HG03575 (cell line): ENCODE measurements at regions not wholly inside any gene's neighbourhood (a gene's known extent, or its start where the extent isn't known, plus 50 kb on each side); places are given as distances from the start of the nearest gene placed in this dataset.

ENCODE experiments used
- ATAC-seq: cut with Tn5 transposase; IDR thresholded peaks from one replicate; pipeline ENCODE4 v1.9.1; 2021; ENCODE audit not compliant: unreplicated experiment, insufficient number of reproducible peaks, low FRiP score; ENCODE audit errors: extremely low read depth

- no peak for ATAC-seq
Observed at GRCh38 chr5:116365006-116365496, 209.6 kb downstream of the SEMA6A start.

- no peak for ATAC-seq
Observed at GRCh38 chr5:116363780-116364179, 210.8 kb downstream of the SEMA6A start.

GRCh38 chr5:116361979-116362577 lies 212.5 kb downstream of the SEMA6A start:
- ATAC-seq = no peak

- no peak for ATAC-seq
Observed at GRCh38 chr5:116361171-116361967, 213.3 kb downstream of the SEMA6A start.

GRCh38 chr5:116360008-116360853 lies 214.4 kb downstream of the SEMA6A start:
- ATAC-seq = no peak

- no peak for ATAC-seq
Observed at GRCh38 chr5:116359592-116359991, 215.0 kb downstream of the SEMA6A start.

GRCh38 chr5:116358911-116359418 lies 215.7 kb downstream of the SEMA6A start:
- ATAC-seq = peak; percentile 99

- no peak for ATAC-seq
Observed at GRCh38 chr5:116358015-116358523, 216.6 kb downstream of the SEMA6A start.

GRCh38 chr5:116355819-116356601 lies 218.6 kb downstream of the SEMA6A start:
- no peak for ATAC-seq

- ATAC-seq = no peak
Observed at GRCh38 chr5:116354699-116355098, 219.9 kb downstream of the SEMA6A start.

- no peak for ATAC-seq
Observed at GRCh38 chr5:116347657-116348056, 227.0 kb downstream of the SEMA6A start.

GRCh38 chr5:116343961-116344360 lies 230.7 kb downstream of the SEMA6A start:
- ATAC-seq = no peak
